ENCODE measurements at regions not wholly inside any gene's neighbourhood (a gene's known extent, or its start where the extent isn't known, plus 50 kb on each side); places are given as distances from the start of the nearest gene placed in this dataset.

DNA sequence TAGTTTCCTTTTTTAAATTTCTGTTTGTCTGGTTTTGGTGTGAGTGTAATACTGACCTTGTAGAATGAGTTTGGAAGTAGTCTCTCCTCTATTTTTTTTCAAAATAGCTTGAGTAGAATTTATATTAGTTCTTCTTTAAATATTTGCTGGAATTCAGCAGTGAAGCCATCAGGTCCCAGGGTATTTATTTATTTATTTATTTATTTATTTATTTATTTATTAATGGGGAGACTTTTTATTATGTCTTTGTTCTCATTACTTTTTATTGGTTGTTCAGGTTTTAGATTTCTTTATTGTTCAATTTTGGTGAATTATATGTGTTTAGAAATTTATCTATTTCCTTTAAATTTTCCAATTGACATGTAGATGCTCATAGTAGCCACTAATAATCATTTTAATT is 875.8 kb upstream of the COX7C start:
- H4K20me1 ChIP-seq (ENCODE audit: control insufficient read depth, insufficient read depth, insufficient read length) = no peaks in the 10 kb centered on the region
- H4K5ac ChIP-seq (ENCODE audit: insufficient read length, low read depth, low read length) = no peak overlapping the region
- H4K8ac ChIP-seq (replicated peaks; ENCODE audit: insufficient read length, low read depth, low read length) = no peak overlapping the region
- no peaks in the 10 kb centered on the region for H3K27me3 ChIP-seq (ENCODE audit: insufficient read depth, low read length)
- no peak overlapping the region for H2AFZ ChIP-seq (ENCODE audit: low read length)
- H3K36me3 Mint-ChIP-seq (ENCODE audit: insufficient read depth in 1 of 3, low read depth in 3 of 3) = peaks cover 9 to 32% (median 16%) of the 10 kb centered on the region in 3 experiments
- no peak overlapping the region for H3T11ph ChIP-seq (ENCODE audit: low read length)
- H3K79me2 ChIP-seq (ENCODE audit: insufficient read depth, low read length) = no peaks in the 10 kb centered on the region
- no peak overlapping the region for H3K23ac ChIP-seq (ENCODE audit: insufficient read length, low read depth, low read length)
- no peak overlapping the region for H3K56ac ChIP-seq (ENCODE audit: insufficient read length, low read depth, low read length)
- no peak overlapping the region for H3K9ac ChIP-seq (ENCODE audit: extremely low read depth, insufficient read length, low read length)
- H2BK12ac ChIP-seq (ENCODE audit: insufficient read length, low read depth, low read length) = no peak overlapping the region
- no peak overlapping the region for H3K18ac ChIP-seq (ENCODE audit: insufficient read length, low read depth, low read length)
- no peaks in the 10 kb centered on the region for H3K23me2 ChIP-seq (ENCODE audit: insufficient read length, low read depth, low read length, poor library complexity, severe bottlenecking)
- no peak overlapping the region for H2AK5ac ChIP-seq (ENCODE audit: insufficient read length, low read length)
- H3K27ac ChIP-seq (ENCODE audit: insufficient read length, low read depth, low read length) = no peak overlapping the region
- no peak overlapping the region for H3K4me3 Mint-ChIP-seq
- no peak overlapping the region for H2BK5ac ChIP-seq (ENCODE audit: insufficient read length, low read length)
- no peak overlapping the region for H3K4ac ChIP-seq (ENCODE audit: low read depth, low read length)
- no peak overlapping the region for H2BK20ac ChIP-seq (ENCODE audit: low read depth, low read length, poor library complexity, severe bottlenecking)
- TF ChIP-seq, protein P1, sequence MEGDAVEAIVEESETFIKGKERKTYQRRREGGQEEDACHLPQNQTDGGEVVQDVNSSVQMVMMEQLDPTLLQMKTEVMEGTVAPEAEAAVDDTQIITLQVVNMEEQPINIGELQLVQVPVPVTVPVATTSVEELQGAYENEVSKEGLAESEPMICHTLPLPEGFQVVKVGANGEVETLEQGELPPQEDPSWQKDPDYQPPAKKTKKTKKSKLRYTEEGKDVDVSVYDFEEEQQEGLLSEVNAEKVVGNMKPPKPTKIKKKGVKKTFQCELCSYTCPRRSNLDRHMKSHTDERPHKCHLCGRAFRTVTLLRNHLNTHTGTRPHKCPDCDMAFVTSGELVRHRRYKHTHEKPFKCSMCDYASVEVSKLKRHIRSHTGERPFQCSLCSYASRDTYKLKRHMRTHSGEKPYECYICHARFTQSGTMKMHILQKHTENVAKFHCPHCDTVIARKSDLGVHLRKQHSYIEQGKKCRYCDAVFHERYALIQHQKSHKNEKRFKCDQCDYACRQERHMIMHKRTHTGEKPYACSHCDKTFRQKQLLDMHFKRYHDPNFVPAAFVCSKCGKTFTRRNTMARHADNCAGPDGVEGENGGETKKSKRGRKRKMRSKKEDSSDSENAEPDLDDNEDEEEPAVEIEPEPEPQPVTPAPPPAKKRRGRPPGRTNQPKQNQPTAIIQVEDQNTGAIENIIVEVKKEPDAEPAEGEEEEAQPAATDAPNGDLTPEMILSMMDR (conservative IDR thresholded peaks at IDR 0.05) = no peak
- no peak overlapping the region for H3K27ac Mint-ChIP-seq
- peaks cover 28% of the 10 kb centered on the region in 2 experiments; a peak in 4 of 5 replicates for H3K9me3 Mint-ChIP-seq
- no peaks in the 10 kb centered on the region for H3K27me3 Mint-ChIP-seq (ENCODE audit: low read depth)
- no peaks in the 10 kb centered on the region; a peak in 2 of 4 replicates for H3K4me1 Mint-ChIP-seq
- no peaks in the 10 kb centered on the region for H3K79me1 ChIP-seq (ENCODE audit: insufficient read depth, low read depth, low read length, poor library complexity, severe bottlenecking)
- H3K14ac ChIP-seq (ENCODE audit: insufficient read depth, low read length) = no peak overlapping the region
- no peak overlapping the region for H3K4me2 ChIP-seq (ENCODE audit: insufficient read depth, insufficient read length, low read length)
- peaks cover 7% of the 10 kb centered on the region for H3K9me3 ChIP-seq (ENCODE audit: control insufficient read depth, low read depth, low read length)
- H2BK15ac ChIP-seq (ENCODE audit: low read depth, low read length) = no peak overlapping the region
- no peak overlapping the region for H2BK120ac ChIP-seq (ENCODE audit: low read depth, low read length, poor library complexity, severe bottlenecking)
- no peak overlapping the region for H4K91ac ChIP-seq (ENCODE audit: insufficient read length, low read depth, low read length)
- DNase-seq = no peak
- no peaks in the 10 kb centered on the region for H3K4me1 ChIP-seq (ENCODE audit: insufficient read depth, low read length)

All from H9 (cell line).